ENCODE measurements at regions not wholly inside any gene's neighbourhood (a gene's known extent, or its start where the extent isn't known, plus 50 kb on each side); places are given as distances from the start of the nearest gene placed in this dataset.

GRCh38 chr7:131869169-131869844, 312.9 kb upstream of the PODXL start:
- TF ChIP-seq CTCF (conservative IDR thresholded peaks at IDR 0.05; ENCODE audit: low read depth, low read length) (no peak), EZH2 (IDR thresholded peaks at IDR 0.05; ENCODE audit: borderline replicate concordance, low read depth, low read length, poor library complexity, severe bottlenecking) (no peak)

All from A673 (cell line).